ENCODE measurements at regions not wholly inside any gene's neighbourhood (a gene's known extent, or its start where the extent isn't known, plus 50 kb on each side); places are given as distances from the start of the nearest gene placed in this dataset.

DNA sequence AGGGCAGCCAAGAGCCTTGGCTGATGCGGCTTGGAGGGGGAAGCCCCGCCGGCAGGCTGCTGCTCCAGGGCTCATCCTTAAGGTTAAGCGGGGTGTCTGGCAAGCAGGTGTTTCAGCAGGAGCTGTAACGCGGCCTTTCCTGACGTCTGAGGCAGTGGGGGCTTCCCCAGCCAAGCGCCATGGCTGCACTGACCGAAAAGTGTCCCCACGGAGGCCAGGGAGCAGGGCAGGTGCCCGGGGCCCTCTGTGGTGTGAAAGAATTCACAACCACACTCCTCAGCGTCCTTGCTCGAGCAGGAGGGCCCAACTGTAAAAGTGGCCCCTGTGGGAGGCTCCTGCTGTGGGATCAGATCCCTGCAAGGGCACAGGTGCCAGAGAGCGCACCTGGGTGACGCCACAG lies 79.2 kb downstream of the DHCR7 start:
- TF ChIP-seq POLR2A (IDR thresholded peaks at IDR 0.05; ENCODE audit: low read depth, low read length) (no peak), SPI1 (IDR thresholded peaks at IDR 0.05; ENCODE audit: low read depth, low read length) (no peak), POLR2AphosphoS5 (IDR thresholded peaks at IDR 0.05; ENCODE audit: low read depth, low read length) (no peak), TAF1 (IDR thresholded peaks at IDR 0.05; ENCODE audit: low read depth, low read length) (no peak), POU2F2 (IDR thresholded peaks at IDR 0.05; ENCODE audit: low read depth, low read length) (no peak), PAX5 (IDR thresholded peaks at IDR 0.05; ENCODE audit: insufficient read depth, low read length, severe bottlenecking) (no peak)

Measured in GM12891 (cell line).